ENCODE measurements at regions not wholly inside any gene's neighbourhood (a gene's known extent, or its start where the extent isn't known, plus 50 kb on each side); places are given as distances from the start of the nearest gene placed in this dataset.

DNA sequence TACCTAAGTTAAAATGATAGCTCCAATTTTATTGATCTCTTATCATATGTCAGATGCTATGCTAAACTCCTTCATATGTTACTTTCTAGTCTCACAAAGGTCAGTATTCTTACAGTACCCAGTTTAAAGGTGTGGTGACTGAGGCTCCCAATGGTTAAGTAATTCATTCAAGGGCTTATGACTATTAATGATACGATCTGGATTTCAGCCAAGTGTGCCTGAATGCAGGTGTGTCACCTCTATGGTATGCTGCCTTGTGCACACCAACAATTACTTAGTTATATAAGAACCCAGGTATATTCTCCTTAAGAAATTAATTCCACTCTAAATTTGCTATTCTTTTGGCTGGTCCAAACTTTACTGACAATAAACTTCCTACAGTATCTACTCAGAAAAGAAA lies 84.6 kb upstream of the TRPC4 start:
- TF ChIP-seq, protein P1, sequence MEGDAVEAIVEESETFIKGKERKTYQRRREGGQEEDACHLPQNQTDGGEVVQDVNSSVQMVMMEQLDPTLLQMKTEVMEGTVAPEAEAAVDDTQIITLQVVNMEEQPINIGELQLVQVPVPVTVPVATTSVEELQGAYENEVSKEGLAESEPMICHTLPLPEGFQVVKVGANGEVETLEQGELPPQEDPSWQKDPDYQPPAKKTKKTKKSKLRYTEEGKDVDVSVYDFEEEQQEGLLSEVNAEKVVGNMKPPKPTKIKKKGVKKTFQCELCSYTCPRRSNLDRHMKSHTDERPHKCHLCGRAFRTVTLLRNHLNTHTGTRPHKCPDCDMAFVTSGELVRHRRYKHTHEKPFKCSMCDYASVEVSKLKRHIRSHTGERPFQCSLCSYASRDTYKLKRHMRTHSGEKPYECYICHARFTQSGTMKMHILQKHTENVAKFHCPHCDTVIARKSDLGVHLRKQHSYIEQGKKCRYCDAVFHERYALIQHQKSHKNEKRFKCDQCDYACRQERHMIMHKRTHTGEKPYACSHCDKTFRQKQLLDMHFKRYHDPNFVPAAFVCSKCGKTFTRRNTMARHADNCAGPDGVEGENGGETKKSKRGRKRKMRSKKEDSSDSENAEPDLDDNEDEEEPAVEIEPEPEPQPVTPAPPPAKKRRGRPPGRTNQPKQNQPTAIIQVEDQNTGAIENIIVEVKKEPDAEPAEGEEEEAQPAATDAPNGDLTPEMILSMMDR (IDR thresholded peaks at IDR 0.05): no peak
- no peak for TF ChIP-seq EZH2 (IDR thresholded peaks at IDR 0.05; ENCODE audit: borderline replicate concordance, insufficient read depth, low read depth, low read length, poor library complexity, severe bottlenecking)
